MCF 10A (cell line): ENCODE measurements at regions not wholly inside any gene's neighbourhood (a gene's known extent, or its start where the extent isn't known, plus 50 kb on each side); places are given as distances from the start of the nearest gene placed in this dataset.

Experiments used
- BruUV-seq: library from RNA; stranded (reverse); fragments of 400-500 nt; replicated peaks from 2 replicates; lab custom pipeline; 2021; lab: Mats Ljungman, UMichigan
- CTCF ChIA-PET: fragments of 300-600 bp; sonication (Branson Sonifier 250); formaldehyde crosslinking; extraction: SDS; loops from one replicate; lab custom pipeline; 2021; ENCODE audit warnings: antibody characterized with exemption, inconsistent platforms; lab: Yijun Ruan, JAX
- POLR2A ChIA-PET: fragments of 300-600, 350-650 bp; sonication (Branson Sonifier 250); formaldehyde crosslinking; extraction: SDS; loops from one replicate; lab custom pipeline; 2020; ENCODE audit warnings: antibody characterized with exemption, inconsistent platforms; lab: Yijun Ruan, JAX
- DNase-seq: peaks from one replicate; pipeline ENCODE4 v3.0.0-alpha.2; 2018; ENCODE audit not compliant: unreplicated experiment
- H3K27ac Mint-ChIP-seq: one replicate; pipeline ENCODE4 v1.8.0; 2022; ENCODE audit warnings: mild to moderate bottlenecking, low read depth, mixed read lengths; ENCODE audit not compliant: unreplicated experiment
- H3K27me3 Mint-ChIP-seq: one replicate; pipeline ENCODE4 v1.8.0; 2022; ENCODE audit warnings: mixed read lengths; ENCODE audit not compliant: insufficient read depth, unreplicated experiment
- H3K36me3 Mint-ChIP-seq: one replicate; pipeline ENCODE4 v1.8.0; 2022; ENCODE audit warnings: mild to moderate bottlenecking, moderate library complexity, mixed read lengths; ENCODE audit not compliant: insufficient read depth, unreplicated experiment
- H3K4me1 Mint-ChIP-seq: one replicate; pipeline ENCODE4 v1.8.0; 2022; ENCODE audit warnings: mixed read lengths; ENCODE audit not compliant: insufficient read depth, unreplicated experiment
- H3K4me3 Mint-ChIP-seq: one replicate; pipeline ENCODE4 v1.8.0; 2022; ENCODE audit warnings: mild to moderate bottlenecking, moderate library complexity, mixed read lengths; ENCODE audit not compliant: unreplicated experiment
- H3K9me3 Mint-ChIP-seq: one replicate; pipeline ENCODE4 v1.8.0; 2022; ENCODE audit warnings: mixed read lengths; ENCODE audit not compliant: unreplicated experiment
- CTCF ChIP-seq: fragments of 200-600 bp; IDR thresholded peaks from one replicate; pipeline ENCODE4 v1.8.0; 2022; ENCODE audit warnings: antibody characterized with exemption, mild to moderate bottlenecking; ENCODE audit not compliant: unreplicated experiment
- intact Hi-C: fragments of 100-400 bp; cut with micrococcal nuclease; formaldehyde crosslinking; loops from 2 replicates; pipeline ENCODE4 v1.14.1; 2022

- intact Hi-C loops = no loop called here
- Mint-ChIP-seq H3K4me3 (no peak overlapping the region), H3K27ac (no peak overlapping the region), H3K4me1 (peaks cover 6% of the 10 kb centered on the region), H3K9me3 (no peaks in the 10 kb centered on the region), H3K36me3 (no peaks in the 10 kb centered on the region), H3K27me3 (no peaks in the 10 kb centered on the region)
- ChIA-PET CTCF (interaction anchor here (0.7 to 1.3 kb wide), 2 partner anchors 93 to 256 kb away, joined by 3 to 4 read pairs; no protein-coding TSS in a partner anchor), POLR2A (interaction anchor here (1.4 kb wide), 1 partner anchor 58 kb away, joined by 3 read pairs; no protein-coding TSS in a partner anchor)
- no peak for DNase-seq
- TF ChIP-seq CTCF = no peak
- no TSS peak for BruUV-seq
Measured at GRCh38 chr7:140232957-140233917, 56.5 kb upstream of the KDM7A start.

GRCh38 chr7:140231771-140232491 lies 55.1 kb upstream of the KDM7A start:
- DNase-seq = peak; percentile 14
- peak overlapping the region; percentile 80 for H3K4me3 Mint-ChIP-seq
- peaks cover 6% of the 10 kb centered on the region for H3K4me1 Mint-ChIP-seq
- CTCF ChIA-PET = interaction anchor here (0.6 kb wide), 1 partner anchor 155 kb away, joined by 3 read pairs; no protein-coding TSS in a partner anchor
- no peaks in the 10 kb centered on the region for H3K9me3 Mint-ChIP-seq
- intact Hi-C loops = no loop called here
- no peaks in the 10 kb centered on the region for H3K36me3 Mint-ChIP-seq
- POLR2A ChIA-PET = no interaction called here
- H3K27me3 Mint-ChIP-seq = no peaks in the 10 kb centered on the region
- H3K27ac Mint-ChIP-seq = no peak overlapping the region
- TF ChIP-seq CTCF = no peak
- BruUV-seq = no TSS peak

GRCh38 chr7:140230861-140231770 lies 54.3 kb upstream of the KDM7A start:
- TF ChIP-seq CTCF = no peak
- ChIA-PET CTCF (no interaction called here), POLR2A (no interaction called here)
- Mint-ChIP-seq H3K9me3 (no peaks in the 10 kb centered on the region), H3K27ac (no peak overlapping the region), H3K36me3 (no peaks in the 10 kb centered on the region), H3K4me3 (peak overlapping the region; percentile 80), H3K4me1 (peaks cover 6% of the 10 kb centered on the region), H3K27me3 (no peaks in the 10 kb centered on the region)
- intact Hi-C loops = no loop called here
- DNase-seq = peak; percentile 9
- no TSS peak for BruUV-seq
